ENCODE measurements at regions not wholly inside any gene's neighbourhood (a gene's known extent, or its start where the extent isn't known, plus 50 kb on each side); places are given as distances from the start of the nearest gene placed in this dataset.

- Histone ChIP-seq H4K5ac (ENCODE audit: insufficient read length, low read depth, low read length) (no peak overlapping the region), H3K18ac (ENCODE audit: extremely low read depth, low read length) (no peak overlapping the region), H3K4me2 (ENCODE audit: insufficient read depth in 1 of 2, low read depth in 2 of 2, low read length in 2 of 2) (no peak overlapping the region), H2BK15ac (ENCODE audit: low read length) (no peak overlapping the region), H3K4me1 (replicated peaks in 1 of 4; ENCODE audit: control insufficient read depth in 3 of 4, insufficient read depth in 4 of 4, low read length in 3 of 4) (no peaks in the 10 kb centered on the region), H2AFZ (ENCODE audit: low read length) (no peak overlapping the region), H3K56ac (replicated peaks; ENCODE audit: insufficient read length, low read depth, low read length) (no peak overlapping the region), H3K79me1 (ENCODE audit: low read depth, low read length) (no peaks in the 10 kb centered on the region), H2BK5ac (ENCODE audit: low read depth, low read length) (no peak overlapping the region), H3K4me3 (ENCODE audit: extremely low read depth in 1 of 4, insufficient read depth in 2 of 4, low read depth in 3 of 4, low read length in 4 of 4) (no peak overlapping the region), H2BK20ac (ENCODE audit: low read length) (no peak overlapping the region), H3K4ac (replicated peaks; ENCODE audit: insufficient read length, low read depth, low read length) (no peak overlapping the region), H2BK12ac (ENCODE audit: low read depth, low read length) (no peak overlapping the region), H3K79me2 (ENCODE audit: control insufficient read depth in 1 of 2, insufficient read depth in 2 of 2, low read length in 2 of 2) (no peaks in the 10 kb centered on the region), H3K9me3 (ENCODE audit: insufficient read depth in 2 of 2, low read depth in 1 of 2, low read length in 1 of 2) (no peaks in the 10 kb centered on the region), H2BK120ac (replicated peaks; ENCODE audit: low read depth, low read length) (no peak overlapping the region), H3K23me2 (ENCODE audit: low read depth, low read length) (no peaks in the 10 kb centered on the region), H3K27ac (ENCODE audit: low read depth, low read length) (no peak overlapping the region), H4K8ac (ENCODE audit: extremely low read depth, insufficient read depth, low read length) (no peak overlapping the region), H2AK5ac (ENCODE audit: low read depth, low read length) (no peak overlapping the region), H3K27me3 (replicated peaks in 1 of 4; ENCODE audit: control insufficient read depth in 3 of 4, extremely low read depth in 1 of 4, insufficient read depth in 3 of 4, low read length in 3 of 4) (no peaks in the 10 kb centered on the region), H4K20me1 (replicated peaks in 1 of 2; ENCODE audit: control insufficient read depth in 1 of 2, insufficient read depth in 2 of 2, low read length in 2 of 2) (no peaks in the 10 kb centered on the region), H3K36me3 (ENCODE audit: control insufficient read depth in 2 of 4, insufficient read depth in 4 of 4, low read length in 3 of 4) (no peaks in the 10 kb centered on the region), H3K14ac (ENCODE audit: insufficient read length) (no peak overlapping the region), H4K91ac (replicated peaks; ENCODE audit: insufficient read length, low read length) (no peak overlapping the region), H3K23ac (ENCODE audit: insufficient read length) (no peak overlapping the region), H3K9ac (replicated peaks in 1 of 4; ENCODE audit: extremely low read depth in 1 of 4, low read depth in 3 of 4, low read length in 3 of 4) (no peak overlapping the region)
- FAIRE-seq (no peak), DNase-seq (ENCODE audit: low read depth in 1 of 2, low spot score in 2 of 2) (no peak)
- POLR2A ChIA-PET (ENCODE audit: partially characterized antibody): no interaction called here
- CTCF ChIA-PET (ENCODE audit: partially characterized antibody): no interaction called here
- WGBS, 2 experiments (ENCODE audit: extremely low coverage in 1 of 2, insufficient coverage in 1 of 2, insufficient read length in 1 of 2, insufficient replicate concordance in 2 of 2, low coverage in 1 of 2, low lambda C conversion rate in 2 of 2, missing lambda C conversion rate in 1 of 2): 83% methylated on average over 3 of the region's 3 CpGs; no CpG with 5 or more reads in 1 of the 2 experiments
- no peak for TF ChIP-seq JUND (IDR thresholded peaks at IDR 0.05; ENCODE audit: low read length)
- TF ChIP-seq RBBP5 (IDR thresholded peaks at IDR 0.05; ENCODE audit: borderline replicate concordance, low read depth, low read length): no peak
- TF ChIP-seq ATF2 (IDR thresholded peaks at IDR 0.05; ENCODE audit: low read length): no peak
- TF ChIP-seq RXRA (IDR thresholded peaks at IDR 0.05; ENCODE audit: insufficient read depth, low read depth, low read length): no peak
- no peak for TF ChIP-seq FOSL1 (IDR thresholded peaks at IDR 0.05; ENCODE audit: insufficient read depth, low read depth, low read length)
- no peak for TF ChIP-seq BRCA1 (IDR thresholded peaks at IDR 0.05; ENCODE audit: low read depth, low read length)
- no peak for TF ChIP-seq POLR2AphosphoS5 (IDR thresholded peaks at IDR 0.05; ENCODE audit: low read depth, low read length)
- TF ChIP-seq NRF1 (IDR thresholded peaks at IDR 0.05; ENCODE audit: low read depth, low read length): no peak
- TF ChIP-seq GABPA (IDR thresholded peaks at IDR 0.05; ENCODE audit: borderline replicate concordance, insufficient read depth, low read length): no peak
- TF ChIP-seq SIX5 (IDR thresholded peaks at IDR 0.05; ENCODE audit: low read depth, low read length): no peak
- TF ChIP-seq RAD21 (IDR thresholded peaks at IDR 0.05 in 1 of 2, conservative IDR thresholded peaks at IDR 0.05 in 1 of 2; ENCODE audit: low read depth in 2 of 2, low read length in 2 of 2): no peak
- no peak for TF ChIP-seq NANOG (IDR thresholded peaks at IDR 0.05; ENCODE audit: insufficient read depth, low read depth, low read length, poor library complexity, severe bottlenecking)
- TF ChIP-seq PHF8 (conservative IDR thresholded peaks at IDR 0.05; ENCODE audit: low read depth, low read length): no peak
Observed at GRCh38 chr18:30328839-30329238, 713.7 kb downstream of the DSC3 start.
